ENCODE measurements at regions not wholly inside any gene's neighbourhood (a gene's known extent, or its start where the extent isn't known, plus 50 kb on each side); places are given as distances from the start of the nearest gene placed in this dataset.

DNA sequence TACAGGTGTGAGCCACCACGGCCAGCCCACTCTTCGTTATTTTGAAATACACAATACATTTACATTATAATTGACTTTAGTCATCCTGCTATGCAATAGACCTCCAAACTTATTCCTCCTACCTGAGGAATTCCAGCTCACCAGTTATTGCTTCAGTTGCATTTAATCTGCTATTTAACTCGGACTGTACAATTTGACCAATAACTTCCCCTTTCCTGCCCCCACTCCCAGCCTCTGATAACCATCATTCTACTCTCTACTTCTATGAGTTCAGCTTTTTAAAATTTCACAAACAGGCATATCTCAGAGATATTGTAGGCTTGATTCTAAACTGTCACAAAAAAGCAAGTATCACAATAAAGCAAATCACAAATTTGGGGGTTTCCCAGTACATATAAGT, 157.0 kb downstream of the COPRS start:
- TF ChIP-seq, protein P1, sequence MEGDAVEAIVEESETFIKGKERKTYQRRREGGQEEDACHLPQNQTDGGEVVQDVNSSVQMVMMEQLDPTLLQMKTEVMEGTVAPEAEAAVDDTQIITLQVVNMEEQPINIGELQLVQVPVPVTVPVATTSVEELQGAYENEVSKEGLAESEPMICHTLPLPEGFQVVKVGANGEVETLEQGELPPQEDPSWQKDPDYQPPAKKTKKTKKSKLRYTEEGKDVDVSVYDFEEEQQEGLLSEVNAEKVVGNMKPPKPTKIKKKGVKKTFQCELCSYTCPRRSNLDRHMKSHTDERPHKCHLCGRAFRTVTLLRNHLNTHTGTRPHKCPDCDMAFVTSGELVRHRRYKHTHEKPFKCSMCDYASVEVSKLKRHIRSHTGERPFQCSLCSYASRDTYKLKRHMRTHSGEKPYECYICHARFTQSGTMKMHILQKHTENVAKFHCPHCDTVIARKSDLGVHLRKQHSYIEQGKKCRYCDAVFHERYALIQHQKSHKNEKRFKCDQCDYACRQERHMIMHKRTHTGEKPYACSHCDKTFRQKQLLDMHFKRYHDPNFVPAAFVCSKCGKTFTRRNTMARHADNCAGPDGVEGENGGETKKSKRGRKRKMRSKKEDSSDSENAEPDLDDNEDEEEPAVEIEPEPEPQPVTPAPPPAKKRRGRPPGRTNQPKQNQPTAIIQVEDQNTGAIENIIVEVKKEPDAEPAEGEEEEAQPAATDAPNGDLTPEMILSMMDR (conservative IDR thresholded peaks at IDR 0.05; ENCODE audit: low read depth, low read length), result no peak
- no peak for DNase-seq (ENCODE audit: low read depth)
- H3K4me3 ChIP-seq (ENCODE audit: low read depth, low read length), result no peak overlapping the region

- no peak overlapping the region for H3K4me3 ChIP-seq (ENCODE audit: low read depth, low read length)
- no peak for DNase-seq (ENCODE audit: low read depth)
- TF ChIP-seq, protein P1 (conservative IDR thresholded peaks at IDR 0.05; ENCODE audit: low read depth, low read length), result no peak
Measured at GRCh38 chr17:31700973-31701372, 158.1 kb downstream of the COPRS start.

GRCh38 chr17:31699886-31700285, 159.2 kb downstream of the COPRS start:
- no peak overlapping the region for H3K4me3 ChIP-seq (ENCODE audit: low read depth, low read length)
- DNase-seq (ENCODE audit: low read depth), result no peak
- TF ChIP-seq, protein P1 (conservative IDR thresholded peaks at IDR 0.05; ENCODE audit: low read depth, low read length), result no peak

DNA sequence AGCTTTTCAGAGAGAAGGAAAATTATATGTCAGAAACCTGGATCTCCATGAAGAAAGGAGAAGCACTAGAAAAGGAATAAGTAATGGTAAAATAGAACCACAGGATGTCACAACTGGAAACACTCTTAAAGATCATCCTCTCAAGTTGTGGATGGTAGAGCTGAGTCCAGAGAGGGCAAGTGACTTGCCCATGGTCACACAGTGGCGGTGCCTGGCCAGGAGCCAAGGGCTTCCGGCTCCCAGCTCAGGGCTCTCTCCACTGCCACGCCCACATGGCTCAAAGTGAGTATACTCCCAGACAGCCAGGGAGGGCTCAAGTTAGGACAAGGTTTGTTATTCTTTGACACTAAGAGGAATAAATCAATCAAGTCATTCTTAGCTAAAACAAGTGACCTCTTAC, 159.8 kb downstream of the COPRS start:
- H3K4me3 ChIP-seq (ENCODE audit: low read depth, low read length), result no peak overlapping the region
- TF ChIP-seq, protein P1 (conservative IDR thresholded peaks at IDR 0.05; ENCODE audit: low read depth, low read length), result no peak
- no peak for DNase-seq (ENCODE audit: low read depth)

GRCh38 chr17:31698751-31699150, 160.3 kb downstream of the COPRS start:
- no peak overlapping the region for H3K4me3 ChIP-seq (ENCODE audit: low read depth, low read length)
- DNase-seq (ENCODE audit: low read depth), result no peak
- TF ChIP-seq, protein P1 (conservative IDR thresholded peaks at IDR 0.05; ENCODE audit: low read depth, low read length), result no peak

GRCh38 chr17:31697838-31698237, 161.2 kb downstream of the COPRS start:
- H3K4me3 ChIP-seq (ENCODE audit: low read depth, low read length), result no peak overlapping the region
- no peak for DNase-seq (ENCODE audit: low read depth)

DNA sequence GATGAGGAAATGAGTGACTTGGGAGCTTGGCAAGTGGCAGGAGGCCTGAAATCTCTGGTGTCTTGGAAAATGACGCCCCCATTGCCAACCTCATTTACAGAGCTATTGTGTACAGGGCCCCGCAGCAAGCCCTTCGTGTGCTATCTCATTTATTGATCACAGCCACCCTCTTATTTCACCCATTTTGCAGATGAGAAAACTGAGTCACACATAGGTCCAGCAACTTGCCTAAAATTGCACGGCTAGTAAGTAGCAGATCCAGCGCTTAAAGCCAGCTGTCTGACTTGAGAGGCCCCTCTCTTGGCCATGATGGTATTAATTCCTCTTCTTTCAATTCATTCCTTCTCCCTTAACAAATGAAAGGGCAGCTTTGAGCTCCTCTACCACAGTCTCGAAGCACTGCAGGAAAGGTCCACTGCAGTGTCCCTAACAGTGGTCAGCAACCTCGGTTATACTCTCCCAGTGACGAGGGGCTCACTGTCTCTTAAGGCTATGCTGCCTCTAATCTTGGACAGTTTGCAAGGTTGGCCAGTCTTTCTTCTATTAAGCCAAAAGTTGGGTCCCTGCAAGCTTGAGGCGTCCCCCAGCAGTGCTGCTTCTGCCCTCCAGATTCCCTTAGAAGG, 162.2 kb downstream of the COPRS start:
- H3K4me3 ChIP-seq (ENCODE audit: low read depth, low read length), result no peak overlapping the region
- TF ChIP-seq, protein P1 (conservative IDR thresholded peaks at IDR 0.05; ENCODE audit: low read depth, low read length), result no peak
- DNase-seq (ENCODE audit: low read depth), result no peak

More at GRCh38 chr17:31697838-31698237, 161.2 kb downstream of the COPRS start:
- TF ChIP-seq, protein P1 (conservative IDR thresholded peaks at IDR 0.05; ENCODE audit: low read depth, low read length), result no peak

All from epithelial cell of proximal tubule (primary cell).